NB4 (cell line): ENCODE measurements at regions not wholly inside any gene's neighbourhood (a gene's known extent, or its start where the extent isn't known, plus 50 kb on each side); places are given as distances from the start of the nearest gene placed in this dataset.

ENCODE experiments used
- DNase-seq: peaks from one replicate; pipeline ENCODE4 v3.0.0; 2010; ENCODE audit warnings: low read depth
- H3K4me3 ChIP-seq: one replicate; pipeline ENCODE4 v1.5.1; 2011; ENCODE audit warnings: mild to moderate bottlenecking, low read depth, low read length, moderate library complexity
- MYC ChIP-seq: IDR thresholded peaks from 2 replicates; pipeline ENCODE4 v1.6.1; 2011; ENCODE audit warnings: low read depth, low read length
- POLR2A ChIP-seq: IDR thresholded peaks from 2 replicates; pipeline ENCODE4 v1.6.1; 2011; ENCODE audit warnings: mild to moderate bottlenecking; ENCODE audit not compliant: insufficient read length; ENCODE audit errors: extremely low read depth
- TF ChIP-seq, protein P1 (sequence below): IDR thresholded peaks from 2 replicates; pipeline ENCODE4 v1.6.1; 2011; ENCODE audit warnings: low read depth, low read length
- TF ChIP-seq, protein P2 (sequence below): IDR thresholded peaks from one replicate; pipeline ENCODE4 v1.5.1; 2012; ENCODE audit warnings: low read depth, low read length

DNA sequence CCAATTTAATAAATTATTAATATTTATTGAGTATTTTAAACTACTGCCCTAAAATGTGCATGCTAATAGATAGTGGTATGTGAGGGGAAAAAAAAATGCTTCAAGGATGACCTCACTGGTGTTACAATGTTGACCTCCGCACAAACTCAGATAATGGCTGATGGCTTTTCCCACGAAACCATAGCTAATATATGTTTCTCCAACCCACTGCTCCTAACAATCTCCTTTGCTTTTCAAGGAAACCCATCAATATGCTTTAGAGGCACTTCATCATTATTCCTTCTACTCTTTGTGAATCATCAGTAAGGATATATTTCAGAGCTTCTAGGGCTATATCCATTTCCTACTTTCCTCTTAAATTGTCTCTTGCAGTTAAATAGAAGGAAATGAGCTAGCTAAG lies 1752.0 kb upstream of the TENM3 start:
- no peak for DNase-seq
- TF ChIP-seq, protein P1, sequence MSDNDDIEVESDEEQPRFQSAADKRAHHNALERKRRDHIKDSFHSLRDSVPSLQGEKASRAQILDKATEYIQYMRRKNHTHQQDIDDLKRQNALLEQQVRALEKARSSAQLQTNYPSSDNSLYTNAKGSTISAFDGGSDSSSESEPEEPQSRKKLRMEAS: no peak
- TF ChIP-seq MYC (no peak), POLR2A (no peak)
- TF ChIP-seq, protein P2, sequence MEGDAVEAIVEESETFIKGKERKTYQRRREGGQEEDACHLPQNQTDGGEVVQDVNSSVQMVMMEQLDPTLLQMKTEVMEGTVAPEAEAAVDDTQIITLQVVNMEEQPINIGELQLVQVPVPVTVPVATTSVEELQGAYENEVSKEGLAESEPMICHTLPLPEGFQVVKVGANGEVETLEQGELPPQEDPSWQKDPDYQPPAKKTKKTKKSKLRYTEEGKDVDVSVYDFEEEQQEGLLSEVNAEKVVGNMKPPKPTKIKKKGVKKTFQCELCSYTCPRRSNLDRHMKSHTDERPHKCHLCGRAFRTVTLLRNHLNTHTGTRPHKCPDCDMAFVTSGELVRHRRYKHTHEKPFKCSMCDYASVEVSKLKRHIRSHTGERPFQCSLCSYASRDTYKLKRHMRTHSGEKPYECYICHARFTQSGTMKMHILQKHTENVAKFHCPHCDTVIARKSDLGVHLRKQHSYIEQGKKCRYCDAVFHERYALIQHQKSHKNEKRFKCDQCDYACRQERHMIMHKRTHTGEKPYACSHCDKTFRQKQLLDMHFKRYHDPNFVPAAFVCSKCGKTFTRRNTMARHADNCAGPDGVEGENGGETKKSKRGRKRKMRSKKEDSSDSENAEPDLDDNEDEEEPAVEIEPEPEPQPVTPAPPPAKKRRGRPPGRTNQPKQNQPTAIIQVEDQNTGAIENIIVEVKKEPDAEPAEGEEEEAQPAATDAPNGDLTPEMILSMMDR: no peak

DNA sequence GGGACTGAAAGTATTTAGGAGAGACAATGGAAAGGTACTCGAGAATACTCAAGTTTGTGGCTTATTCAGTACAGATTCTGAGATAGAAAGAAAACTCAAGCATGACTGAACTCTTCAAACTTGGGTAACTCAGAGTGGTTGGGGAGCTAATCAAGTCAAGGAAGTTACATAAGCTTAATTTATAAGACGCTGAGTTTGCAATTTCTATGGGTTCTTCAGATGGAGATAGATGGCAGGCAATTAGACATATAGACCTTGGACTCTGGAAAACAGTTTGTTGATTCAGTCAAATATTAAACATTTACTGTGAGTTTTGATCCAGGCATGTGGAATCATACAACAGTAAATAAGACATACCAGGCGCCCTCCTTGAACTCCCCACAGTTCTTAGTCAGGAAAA lies 1749.9 kb upstream of the TENM3 start:
- H3K4me3 ChIP-seq: no peak overlapping the region
- TF ChIP-seq, protein P1: no peak
- TF ChIP-seq, protein P2: no peak
- TF ChIP-seq POLR2A: no peak
- DNase-seq: no peak

More for the DNA sequence above, 1752.0 kb upstream of the TENM3 start:
- H3K4me3 ChIP-seq: no peak overlapping the region

DNA sequence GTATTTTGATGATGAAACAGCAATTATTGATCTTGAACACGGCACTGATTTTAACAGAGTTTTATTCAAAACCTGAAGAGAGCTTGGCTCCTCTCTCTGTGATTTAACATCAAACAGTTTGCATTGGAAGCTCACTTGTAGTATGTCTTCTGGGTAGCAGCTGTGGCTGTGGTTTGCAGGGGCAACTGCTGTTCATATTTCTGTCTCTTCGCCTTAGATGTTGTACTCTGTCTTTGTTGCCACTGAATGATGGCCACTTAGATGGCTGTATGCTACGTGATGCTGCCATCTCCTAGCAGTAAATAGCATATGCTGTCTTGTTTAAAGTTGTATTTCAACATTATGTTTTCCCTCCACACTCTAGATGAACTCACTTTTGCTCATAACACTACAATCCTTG lies 1743.0 kb upstream of the TENM3 start:
- no peak for DNase-seq
- TF ChIP-seq, protein P2: no peak
- TF ChIP-seq POLR2A: no peak
- TF ChIP-seq, protein P1: no peak
- no peak for TF ChIP-seq MYC
- H3K4me3 ChIP-seq: no peak overlapping the region

DNA sequence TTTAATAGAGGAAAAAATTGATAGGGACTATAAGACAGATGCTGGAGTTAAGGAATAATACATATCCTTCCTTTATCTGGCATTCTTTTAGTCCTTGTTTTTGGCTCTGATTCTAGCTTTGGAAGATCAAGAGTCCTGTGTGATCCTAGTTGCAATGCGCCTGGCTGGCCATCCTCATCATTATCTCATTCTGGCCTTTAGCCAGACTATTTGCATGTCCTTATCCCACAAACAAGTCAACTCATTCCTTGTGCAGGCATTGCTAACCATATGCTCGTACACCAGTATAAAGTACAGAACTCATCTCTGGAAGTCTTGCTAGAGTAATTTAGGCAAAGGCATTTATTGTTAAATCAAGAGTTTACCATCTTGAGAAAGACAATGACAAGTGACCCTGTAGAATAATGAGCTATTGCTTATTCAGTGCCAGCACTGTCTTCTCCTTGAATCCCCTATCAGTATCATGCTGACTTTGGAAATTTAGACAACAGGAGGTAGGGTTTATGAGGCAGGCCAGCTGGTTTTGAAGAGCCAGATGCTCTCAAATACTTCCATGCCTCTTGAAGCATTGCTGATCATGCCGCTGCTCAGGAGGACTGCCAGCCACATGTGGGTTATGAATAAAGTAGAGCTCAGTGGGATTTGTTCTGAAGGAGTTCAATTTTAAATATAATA lies 1730.3 kb upstream of the TENM3 start:
- H3K4me3 ChIP-seq: no peak overlapping the region
- TF ChIP-seq MYC: no peak
- TF ChIP-seq, protein P2: no peak
- TF ChIP-seq, protein P1: no peak
- no peak for TF ChIP-seq POLR2A
- no peak for DNase-seq

DNA sequence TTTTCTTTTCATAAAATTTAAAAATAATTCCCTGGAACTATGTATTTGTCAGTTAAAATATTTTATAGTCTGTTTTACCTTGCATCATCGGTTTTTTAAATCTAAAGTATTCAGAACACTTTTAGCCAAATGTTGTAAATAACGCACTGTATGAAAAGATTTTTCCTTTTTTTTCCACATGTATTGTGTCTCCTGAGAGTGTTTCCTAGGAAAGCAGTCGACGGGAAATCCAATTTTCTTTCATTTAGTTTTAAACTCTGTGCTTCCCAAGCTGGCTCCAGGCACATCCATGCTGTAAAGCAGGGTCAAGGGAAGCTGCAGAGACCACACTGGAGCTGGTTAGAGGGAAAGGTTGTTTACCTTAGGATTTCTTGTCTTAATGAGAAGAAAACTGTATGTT lies 1724.3 kb upstream of the TENM3 start:
- no peak for DNase-seq
- TF ChIP-seq POLR2A (no peak), MYC (no peak)
- TF ChIP-seq, protein P1: no peak
- TF ChIP-seq, protein P2: no peak
- no peak overlapping the region for H3K4me3 ChIP-seq

DNA sequence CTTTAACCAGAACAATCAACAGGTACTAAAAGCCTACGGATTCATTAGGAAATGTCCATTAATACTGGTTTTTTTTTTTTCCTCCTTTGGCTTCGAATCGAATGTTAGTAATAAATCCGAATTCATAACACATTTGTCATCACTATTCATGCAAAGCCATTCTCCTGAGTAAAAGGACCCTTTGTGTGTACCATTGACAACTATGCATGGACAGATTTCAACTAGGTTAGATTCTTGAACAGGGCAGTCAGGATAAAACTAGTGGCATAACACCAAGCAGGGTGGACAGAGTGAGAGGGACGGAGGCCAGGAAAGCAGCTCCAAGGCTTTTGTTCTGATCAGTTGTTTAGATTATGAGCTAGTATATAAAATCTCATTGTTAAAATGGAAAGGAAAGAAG lies 1722.0 kb upstream of the TENM3 start:
- no peak for DNase-seq
- no peak overlapping the region for H3K4me3 ChIP-seq
- TF ChIP-seq MYC: no peak
- TF ChIP-seq, protein P1: no peak
- TF ChIP-seq, protein P2: no peak
- TF ChIP-seq POLR2A: no peak
